ENCODE measurements at regions not wholly inside any gene's neighbourhood (a gene's known extent, or its start where the extent isn't known, plus 50 kb on each side); places are given as distances from the start of the nearest gene placed in this dataset.

DNA sequence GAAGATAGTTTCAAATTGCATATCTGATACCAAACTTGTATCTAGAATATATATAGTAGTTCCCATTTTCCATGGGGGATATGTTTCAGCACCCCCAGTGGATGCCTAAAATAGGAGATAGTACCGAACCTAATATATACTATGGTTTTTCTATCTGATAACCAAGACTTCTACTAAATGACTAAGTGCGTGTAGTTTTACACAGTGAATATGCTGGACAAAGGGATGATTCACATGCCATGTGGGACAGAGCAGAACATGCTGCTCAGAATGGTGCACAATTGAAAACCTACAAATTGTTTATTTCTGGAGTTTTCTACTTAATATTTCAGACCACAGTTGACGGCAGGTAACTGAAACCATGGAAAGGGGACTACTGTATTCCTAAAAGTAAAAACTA is 73.4 kb upstream of the TP63 start:
- no peak for DNase-seq (ENCODE audit: low spot score)
- ATAC-seq: no peak

More for the DNA sequence above, 73.4 kb upstream of the TP63 start:
- H3K9me2 ChIP-seq (ENCODE audit: insufficient read depth): no peaks in the 10 kb centered on the region
- H4K20me1 ChIP-seq (replicated peaks; ENCODE audit: insufficient read depth): no peaks in the 10 kb centered on the region
- Mint-ChIP-seq H3K36me3 (ENCODE audit: low read depth) (no peaks in the 10 kb centered on the region), H3K4me1 (no peaks in the 10 kb centered on the region; the same call in 1 of the 3 replicates), H3K4me3 (no peak overlapping the region), H3K27ac (no peak overlapping the region), H3K27me3 (ENCODE audit: insufficient read depth, low read depth, poor library complexity) (peaks cover 3% of the 10 kb centered on the region), H3K9me3 (no peaks in the 10 kb centered on the region; the same call in 1 of the 3 replicates)
- H3K36me3 ChIP-seq (ENCODE audit: insufficient read depth): no peaks in the 10 kb centered on the region
- no peaks in the 10 kb centered on the region for H3F3A ChIP-seq (replicated peaks; ENCODE audit: low read depth)
- H3K4me1 ChIP-seq (ENCODE audit: insufficient read depth): no peaks in the 10 kb centered on the region
- no peak overlapping the region for H3K4me3 ChIP-seq
- H3K27ac ChIP-seq (ENCODE audit: low read depth): no peak overlapping the region
- H3K79me2 ChIP-seq (replicated peaks; ENCODE audit: insufficient read depth): no peaks in the 10 kb centered on the region
- H2AFZ ChIP-seq: no peak overlapping the region
- no peak overlapping the region for H3K4me2 ChIP-seq
- H3K27me3 ChIP-seq (ENCODE audit: insufficient read depth): no peaks in the 10 kb centered on the region
- TF ChIP-seq POLR2AphosphoS5 (IDR thresholded peaks at IDR 0.05; ENCODE audit: low read depth) (no peak), ZNF331 (CRISPR knock-in tag; IDR thresholded peaks at IDR 0.05; ENCODE audit: low read depth) (no peak), ZNF114 (CRISPR knock-in tag; IDR thresholded peaks at IDR 0.05) (no peak), JUNB (IDR thresholded peaks at IDR 0.05; ENCODE audit: unreplicated experiment) (no peak), EZH2phosphoT487 (IDR thresholded peaks at IDR 0.05; ENCODE audit: unreplicated experiment) (no peak), ETS1 (IDR thresholded peaks at IDR 0.05) (no peak), CREB1 (CRISPR knock-in tag; IDR thresholded peaks at IDR 0.05; ENCODE audit: low read depth) (no peak), NANOG (IDR thresholded peaks at IDR 0.05; ENCODE audit: borderline replicate concordance) (no peak), STAT1 (IDR thresholded peaks at IDR 0.05; ENCODE audit: unreplicated experiment) (no peak), EZH2 (IDR thresholded peaks at IDR 0.05; ENCODE audit: low read depth, unreplicated experiment) (no peak)
- TF ChIP-seq, protein P1, sequence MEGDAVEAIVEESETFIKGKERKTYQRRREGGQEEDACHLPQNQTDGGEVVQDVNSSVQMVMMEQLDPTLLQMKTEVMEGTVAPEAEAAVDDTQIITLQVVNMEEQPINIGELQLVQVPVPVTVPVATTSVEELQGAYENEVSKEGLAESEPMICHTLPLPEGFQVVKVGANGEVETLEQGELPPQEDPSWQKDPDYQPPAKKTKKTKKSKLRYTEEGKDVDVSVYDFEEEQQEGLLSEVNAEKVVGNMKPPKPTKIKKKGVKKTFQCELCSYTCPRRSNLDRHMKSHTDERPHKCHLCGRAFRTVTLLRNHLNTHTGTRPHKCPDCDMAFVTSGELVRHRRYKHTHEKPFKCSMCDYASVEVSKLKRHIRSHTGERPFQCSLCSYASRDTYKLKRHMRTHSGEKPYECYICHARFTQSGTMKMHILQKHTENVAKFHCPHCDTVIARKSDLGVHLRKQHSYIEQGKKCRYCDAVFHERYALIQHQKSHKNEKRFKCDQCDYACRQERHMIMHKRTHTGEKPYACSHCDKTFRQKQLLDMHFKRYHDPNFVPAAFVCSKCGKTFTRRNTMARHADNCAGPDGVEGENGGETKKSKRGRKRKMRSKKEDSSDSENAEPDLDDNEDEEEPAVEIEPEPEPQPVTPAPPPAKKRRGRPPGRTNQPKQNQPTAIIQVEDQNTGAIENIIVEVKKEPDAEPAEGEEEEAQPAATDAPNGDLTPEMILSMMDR (conservative IDR thresholded peaks at IDR 0.05; ENCODE audit: low read depth in 2 of 2): no peak
- TF ChIP-seq, protein P2, sequence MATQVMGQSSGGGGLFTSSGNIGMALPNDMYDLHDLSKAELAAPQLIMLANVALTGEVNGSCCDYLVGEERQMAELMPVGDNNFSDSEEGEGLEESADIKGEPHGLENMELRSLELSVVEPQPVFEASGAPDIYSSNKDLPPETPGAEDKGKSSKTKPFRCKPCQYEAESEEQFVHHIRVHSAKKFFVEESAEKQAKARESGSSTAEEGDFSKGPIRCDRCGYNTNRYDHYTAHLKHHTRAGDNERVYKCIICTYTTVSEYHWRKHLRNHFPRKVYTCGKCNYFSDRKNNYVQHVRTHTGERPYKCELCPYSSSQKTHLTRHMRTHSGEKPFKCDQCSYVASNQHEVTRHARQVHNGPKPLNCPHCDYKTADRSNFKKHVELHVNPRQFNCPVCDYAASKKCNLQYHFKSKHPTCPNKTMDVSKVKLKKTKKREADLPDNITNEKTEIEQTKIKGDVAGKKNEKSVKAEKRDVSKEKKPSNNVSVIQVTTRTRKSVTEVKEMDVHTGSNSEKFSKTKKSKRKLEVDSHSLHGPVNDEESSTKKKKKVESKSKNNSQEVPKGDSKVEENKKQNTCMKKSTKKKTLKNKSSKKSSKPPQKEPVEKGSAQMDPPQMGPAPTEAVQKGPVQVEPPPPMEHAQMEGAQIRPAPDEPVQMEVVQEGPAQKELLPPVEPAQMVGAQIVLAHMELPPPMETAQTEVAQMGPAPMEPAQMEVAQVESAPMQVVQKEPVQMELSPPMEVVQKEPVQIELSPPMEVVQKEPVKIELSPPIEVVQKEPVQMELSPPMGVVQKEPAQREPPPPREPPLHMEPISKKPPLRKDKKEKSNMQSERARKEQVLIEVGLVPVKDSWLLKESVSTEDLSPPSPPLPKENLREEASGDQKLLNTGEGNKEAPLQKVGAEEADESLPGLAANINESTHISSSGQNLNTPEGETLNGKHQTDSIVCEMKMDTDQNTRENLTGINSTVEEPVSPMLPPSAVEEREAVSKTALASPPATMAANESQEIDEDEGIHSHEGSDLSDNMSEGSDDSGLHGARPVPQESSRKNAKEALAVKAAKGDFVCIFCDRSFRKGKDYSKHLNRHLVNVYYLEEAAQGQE (IDR thresholded peaks at IDR 0.05; ENCODE audit: unreplicated experiment): no peak
- TF ChIP-seq, protein P3, sequence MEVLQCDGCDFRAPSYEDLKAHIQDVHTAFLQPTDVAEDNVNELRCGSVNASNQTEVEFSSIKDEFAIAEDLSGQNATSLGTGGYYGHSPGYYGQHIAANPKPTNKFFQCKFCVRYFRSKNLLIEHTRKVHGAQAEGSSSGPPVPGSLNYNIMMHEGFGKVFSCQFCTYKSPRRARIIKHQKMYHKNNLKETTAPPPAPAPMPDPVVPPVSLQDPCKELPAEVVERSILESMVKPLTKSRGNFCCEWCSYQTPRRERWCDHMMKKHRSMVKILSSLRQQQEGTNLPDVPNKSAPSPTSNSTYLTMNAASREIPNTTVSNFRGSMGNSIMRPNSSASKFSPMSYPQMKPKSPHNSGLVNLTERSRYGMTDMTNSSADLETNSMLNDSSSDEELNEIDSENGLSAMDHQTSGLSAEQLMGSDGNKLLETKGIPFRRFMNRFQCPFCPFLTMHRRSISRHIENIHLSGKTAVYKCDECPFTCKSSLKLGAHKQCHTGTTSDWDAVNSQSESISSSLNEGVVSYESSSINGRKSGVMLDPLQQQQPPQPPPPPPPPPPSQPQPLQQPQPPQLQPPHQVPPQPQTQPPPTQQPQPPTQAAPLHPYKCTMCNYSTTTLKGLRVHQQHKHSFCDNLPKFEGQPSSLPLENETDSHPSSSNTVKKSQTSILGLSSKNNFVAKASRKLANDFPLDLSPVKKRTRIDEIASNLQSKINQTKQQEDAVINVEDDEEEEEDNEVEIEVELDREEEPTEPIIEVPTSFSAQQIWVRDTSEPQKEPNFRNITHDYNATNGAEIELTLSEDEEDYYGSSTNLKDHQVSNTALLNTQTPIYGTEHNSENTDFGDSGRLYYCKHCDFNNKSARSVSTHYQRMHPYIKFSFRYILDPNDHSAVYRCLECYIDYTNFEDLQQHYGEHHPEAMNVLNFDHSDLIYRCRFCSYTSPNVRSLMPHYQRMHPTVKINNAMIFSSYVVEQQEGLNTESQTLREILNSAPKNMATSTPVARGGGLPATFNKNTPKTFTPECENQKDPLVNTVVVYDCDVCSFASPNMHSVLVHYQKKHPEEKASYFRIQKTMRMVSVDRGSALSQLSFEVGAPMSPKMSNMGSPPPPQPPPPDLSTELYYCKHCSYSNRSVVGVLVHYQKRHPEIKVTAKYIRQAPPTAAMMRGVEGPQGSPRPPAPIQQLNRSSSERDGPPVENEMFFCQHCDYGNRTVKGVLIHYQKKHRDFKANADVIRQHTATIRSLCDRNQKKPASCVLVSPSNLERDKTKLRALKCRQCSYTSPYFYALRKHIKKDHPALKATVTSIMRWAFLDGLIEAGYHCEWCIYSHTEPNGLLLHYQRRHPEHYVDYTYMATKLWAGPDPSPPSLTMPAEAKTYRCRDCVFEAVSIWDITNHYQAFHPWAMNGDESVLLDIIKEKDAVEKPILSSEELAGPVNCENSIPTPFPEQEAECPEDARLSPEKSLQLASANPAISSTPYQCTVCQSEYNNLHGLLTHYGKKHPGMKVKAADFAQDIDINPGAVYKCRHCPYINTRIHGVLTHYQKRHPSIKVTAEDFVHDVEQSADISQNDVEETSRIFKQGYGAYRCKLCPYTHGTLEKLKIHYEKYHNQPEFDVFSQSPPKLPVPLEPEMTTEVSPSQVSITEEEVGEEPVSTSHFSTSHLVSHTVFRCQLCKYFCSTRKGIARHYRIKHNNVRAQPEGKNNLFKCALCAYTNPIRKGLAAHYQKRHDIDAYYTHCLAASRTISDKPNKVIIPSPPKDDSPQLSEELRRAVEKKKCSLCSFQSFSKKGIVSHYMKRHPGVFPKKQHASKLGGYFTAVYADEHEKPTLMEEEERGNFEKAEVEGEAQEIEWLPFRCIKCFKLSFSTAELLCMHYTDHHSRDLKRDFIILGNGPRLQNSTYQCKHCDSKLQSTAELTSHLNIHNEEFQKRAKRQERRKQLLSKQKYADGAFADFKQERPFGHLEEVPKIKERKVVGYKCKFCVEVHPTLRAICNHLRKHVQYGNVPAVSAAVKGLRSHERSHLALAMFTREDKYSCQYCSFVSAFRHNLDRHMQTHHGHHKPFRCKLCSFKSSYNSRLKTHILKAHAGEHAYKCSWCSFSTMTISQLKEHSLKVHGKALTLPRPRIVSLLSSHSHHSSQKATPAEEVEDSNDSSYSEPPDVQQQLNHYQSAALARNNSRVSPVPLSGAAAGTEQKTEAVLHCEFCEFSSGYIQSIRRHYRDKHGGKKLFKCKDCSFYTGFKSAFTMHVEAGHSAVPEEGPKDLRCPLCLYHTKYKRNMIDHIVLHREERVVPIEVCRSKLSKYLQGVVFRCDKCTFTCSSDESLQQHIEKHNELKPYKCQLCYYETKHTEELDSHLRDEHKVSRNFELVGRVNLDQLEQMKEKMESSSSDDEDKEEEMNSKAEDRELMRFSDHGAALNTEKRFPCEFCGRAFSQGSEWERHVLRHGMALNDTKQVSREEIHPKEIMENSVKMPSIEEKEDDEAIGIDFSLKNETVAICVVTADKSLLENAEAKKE (CRISPR knock-in tag; IDR thresholded peaks at IDR 0.05): no peak
